CD14-positive monocyte (primary cell): ENCODE measurements at regions not wholly inside any gene's neighbourhood (a gene's known extent, or its start where the extent isn't known, plus 50 kb on each side); places are given as distances from the start of the nearest gene placed in this dataset.

ENCODE experiments used
- DNase-seq, 3 donors: peaks; one replicate each; pipeline ENCODE4 v3.0.0-alpha.2; 2011 to 2022
- H2AFZ ChIP-seq: 2 replicates; pipeline ENCODE4 v1.6.0; 2012; ENCODE audit warnings: mild to moderate bottlenecking, low read depth, low read length, inconsistent platforms; ENCODE audit not compliant: insufficient read depth, poor library complexity, severe bottlenecking
- H3K27ac ChIP-seq, 2 donors: 1 replicate in 1 of 2; 2 replicates in 1 of 2; pipeline ENCODE4 v1.5.1; 2012 to 2013; ENCODE audit warnings: low read length in 2 of 2, control low read depth in 1 of 2, inconsistent platforms in 1 of 2, low read depth in 1 of 2, mild to moderate bottlenecking in 1 of 2
- H3K27me3 ChIP-seq, 2 donors: one replicate each; pipeline versions ENCODE4 v1.6.0 to v1.6.1; 2011 to 2013; ENCODE audit warnings: low read length in 2 of 2; ENCODE audit not compliant: control insufficient read depth in 2 of 2, insufficient read depth in 2 of 2
- H3K36me3 ChIP-seq, 2 donors: replicated peaks in 1 of 2; 1 replicate in 1 of 2; 2 replicates in 1 of 2; pipeline versions ENCODE4 v1.5.1 to v1.6.1; 2012 to 2013; ENCODE audit warnings: low read length in 2 of 2, control low read depth in 1 of 2, inconsistent platforms in 1 of 2, mild to moderate bottlenecking in 1 of 2; ENCODE audit not compliant: insufficient read depth in 2 of 2, control insufficient read depth in 1 of 2
- H3K4me1 ChIP-seq, 2 donors: 1 replicate in 1 of 2; 2 replicates in 1 of 2; pipeline versions ENCODE4 v1.5.1 to v1.6.1; 2012 to 2013; ENCODE audit warnings: low read length in 2 of 2, control low read depth in 1 of 2, inconsistent platforms in 1 of 2, mild to moderate bottlenecking in 1 of 2, moderate library complexity in 1 of 2; ENCODE audit not compliant: insufficient read depth in 2 of 2, control insufficient read depth in 1 of 2
- H3K4me2 ChIP-seq: replicated peaks from 2 replicates; pipeline ENCODE3; 2012; ENCODE audit warnings: low read length, moderate library complexity, mild to moderate bottlenecking; ENCODE audit not compliant: poor library complexity, severe bottlenecking; ENCODE audit errors: extremely low read depth
- H3K4me3 ChIP-seq, 3 experiments: fragments of 200-600 bp in 1 of 3; sonication (generic) in 1 of 3; replicated peaks in 1 of 3; 1 replicate in 2 of 3; 2 replicates in 1 of 3; pipeline ENCODE4 v1.5.1; 2011 to 2013; ENCODE audit warnings: low read length in 3 of 3, mild to moderate bottlenecking in 3 of 3, control low read depth in 2 of 3, low read depth in 2 of 3, inconsistent platforms in 1 of 3, moderate library complexity in 1 of 3
- H3K79me2 ChIP-seq: 2 replicates; pipeline ENCODE4 v1.6.0; 2012; ENCODE audit warnings: mild to moderate bottlenecking, control low read depth, inconsistent platforms, low read length, moderate library complexity; ENCODE audit not compliant: insufficient read depth
- H3K9ac ChIP-seq: 2 replicates; pipeline ENCODE4 v1.6.0; 2017; ENCODE audit warnings: low read length, mild to moderate bottlenecking; ENCODE audit not compliant: insufficient read depth, poor library complexity, severe bottlenecking
- H3K9me3 ChIP-seq, 2 donors: replicated peaks in 1 of 2; 1 replicate in 1 of 2; 2 replicates in 1 of 2; pipeline versions ENCODE4 v1.5.1 to v1.6.1; 2012 to 2013; ENCODE audit warnings: low read length in 2 of 2, control low read depth in 1 of 2; ENCODE audit not compliant: control insufficient read depth in 1 of 2, insufficient read depth in 1 of 2
- H4K20me1 ChIP-seq: 2 replicates; pipeline ENCODE4 v1.6.0; 2012; ENCODE audit warnings: mild to moderate bottlenecking, low read length, control low read depth, moderate library complexity; ENCODE audit not compliant: insufficient read depth
- H3K27ac Mint-ChIP-seq, 7 donors: one replicate each; pipeline ENCODE4 v1.8.0; 2020; ENCODE audit warnings: mild to moderate bottlenecking in 7 of 7, mixed read lengths in 7 of 7, moderate library complexity in 6 of 7, inconsistent platforms in 2 of 7
- H3K27me3 Mint-ChIP-seq, 3 donors: one replicate each; pipeline ENCODE4 v1.8.0; 2021 to 2022; ENCODE audit warnings: low read depth in 3 of 3, mild to moderate bottlenecking in 3 of 3, mixed read lengths in 3 of 3, moderate library complexity in 3 of 3, inconsistent platforms in 1 of 3
- H3K36me3 Mint-ChIP-seq, 2 donors: one replicate each; pipeline ENCODE4 v1.8.0; 2020; ENCODE audit warnings: mixed read lengths in 2 of 2, inconsistent platforms in 1 of 2, mild to moderate bottlenecking in 1 of 2
- H3K4me1 Mint-ChIP-seq: one replicate; pipeline ENCODE4 v1.8.0; 2020; ENCODE audit warnings: mild to moderate bottlenecking, mixed read lengths
- H3K4me3 Mint-ChIP-seq, 2 donors: one replicate each; pipeline ENCODE4 v1.8.0; 2020; ENCODE audit warnings: mild to moderate bottlenecking in 2 of 2, mixed read lengths in 2 of 2, moderate library complexity in 1 of 2
- H3K9me3 Mint-ChIP-seq, 7 donors: one replicate each; pipeline ENCODE4 v1.8.0; 2020 to 2022; ENCODE audit warnings: mixed read lengths in 7 of 7, mild to moderate bottlenecking in 6 of 7, moderate library complexity in 6 of 7, inconsistent platforms in 2 of 7
- WGBS: methylation state at CpG from one replicate; pipeline ENCODE4 v1.1.5; 2013; ENCODE audit warnings: missing lambda C conversion rate; ENCODE audit not compliant: insufficient coverage; 5-methylcytosine and 5-hydroxymethylcytosine counted together
- intact Hi-C, 2 donors: fragments of 100-400 bp; cut with micrococcal nuclease; formaldehyde crosslinking; loops; one replicate each; pipeline versions ENCODE4 v1.15.0 to v1.15.1; 2023
- TF ChIP-seq, protein P1 (sequence below): fragments of 200-600 bp; IDR thresholded peaks from one replicate; pipeline ENCODE4 v1.8.0; 2022; ENCODE audit warnings: antibody characterized with exemption, mild to moderate bottlenecking

DNA sequence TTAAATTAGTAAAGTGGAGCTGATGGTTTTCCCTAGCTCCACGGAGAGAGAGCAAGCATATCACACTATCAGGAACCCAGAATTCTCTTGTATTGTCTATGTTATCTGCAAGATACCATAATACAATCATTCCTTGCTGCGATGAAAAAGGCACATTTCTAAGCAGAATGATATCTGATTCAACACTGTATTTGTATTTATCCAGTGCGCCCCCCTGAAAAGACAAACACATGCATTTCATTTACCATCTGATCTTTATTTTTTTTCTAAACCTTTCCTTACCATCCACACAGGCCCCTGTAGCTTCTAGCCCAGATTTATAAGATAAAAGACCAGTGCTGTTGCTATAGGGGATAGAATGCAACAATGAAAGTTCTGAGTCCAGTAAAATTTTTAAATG is 420.6 kb downstream of the TDRD15 start:
- H3K9me3 Mint-ChIP-seq = peaks cover 0 to 13% (median 2%) of the 10 kb centered on the region in 7 donors

DNA sequence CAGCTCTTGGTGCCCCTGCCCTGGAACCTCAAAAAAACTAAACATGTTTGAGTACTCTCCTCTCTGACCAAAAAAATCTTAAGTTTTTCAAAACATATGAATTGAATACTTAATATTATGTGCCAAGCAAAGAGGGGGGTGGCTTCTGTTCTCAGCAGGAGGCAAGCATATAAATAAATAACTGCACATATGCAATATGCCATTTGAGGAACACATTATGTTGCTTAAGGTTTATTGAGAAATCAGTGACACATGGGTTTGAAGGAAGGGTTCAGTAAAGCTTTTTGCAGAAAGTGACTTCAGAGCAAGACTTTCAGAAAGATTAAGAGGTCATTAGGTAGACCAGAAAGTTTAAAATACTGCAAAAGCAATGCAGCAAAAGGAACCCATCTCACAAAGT is 429.2 kb downstream of the TDRD15 start:
- no peaks in the 10 kb centered on the region for H3K36me3 Mint-ChIP-seq
- Histone ChIP-seq H3K27me3 (no peaks in the 10 kb centered on the region), H3K36me3 (no peaks in the 10 kb centered on the region), H4K20me1 (no peaks in the 10 kb centered on the region), H3K27ac (no peak overlapping the region), H3K4me1 (no peaks in the 10 kb centered on the region), H3K79me2 (no peaks in the 10 kb centered on the region), H3K9me3 (peaks cover 6 to 15% of the 10 kb centered on the region in 2 donors), H3K4me2 (no peak overlapping the region), H3K9ac (no peak overlapping the region), H2AFZ (no peak overlapping the region), H3K4me3 (no peak overlapping the region)
- intact Hi-C loops = no loop called here
- no peaks in the 10 kb centered on the region for H3K4me1 Mint-ChIP-seq
- H3K27ac Mint-ChIP-seq = no peak overlapping the region
- H3K27me3 Mint-ChIP-seq = no peaks in the 10 kb centered on the region
- DNase-seq = no peak
- TF ChIP-seq, protein P1, sequence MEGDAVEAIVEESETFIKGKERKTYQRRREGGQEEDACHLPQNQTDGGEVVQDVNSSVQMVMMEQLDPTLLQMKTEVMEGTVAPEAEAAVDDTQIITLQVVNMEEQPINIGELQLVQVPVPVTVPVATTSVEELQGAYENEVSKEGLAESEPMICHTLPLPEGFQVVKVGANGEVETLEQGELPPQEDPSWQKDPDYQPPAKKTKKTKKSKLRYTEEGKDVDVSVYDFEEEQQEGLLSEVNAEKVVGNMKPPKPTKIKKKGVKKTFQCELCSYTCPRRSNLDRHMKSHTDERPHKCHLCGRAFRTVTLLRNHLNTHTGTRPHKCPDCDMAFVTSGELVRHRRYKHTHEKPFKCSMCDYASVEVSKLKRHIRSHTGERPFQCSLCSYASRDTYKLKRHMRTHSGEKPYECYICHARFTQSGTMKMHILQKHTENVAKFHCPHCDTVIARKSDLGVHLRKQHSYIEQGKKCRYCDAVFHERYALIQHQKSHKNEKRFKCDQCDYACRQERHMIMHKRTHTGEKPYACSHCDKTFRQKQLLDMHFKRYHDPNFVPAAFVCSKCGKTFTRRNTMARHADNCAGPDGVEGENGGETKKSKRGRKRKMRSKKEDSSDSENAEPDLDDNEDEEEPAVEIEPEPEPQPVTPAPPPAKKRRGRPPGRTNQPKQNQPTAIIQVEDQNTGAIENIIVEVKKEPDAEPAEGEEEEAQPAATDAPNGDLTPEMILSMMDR = no peak
- H3K9me3 Mint-ChIP-seq = peaks cover 1 to 16% (median 9%) of the 10 kb centered on the region in 7 donors
- no peak overlapping the region for H3K4me3 Mint-ChIP-seq

More for the DNA sequence above, 420.6 kb downstream of the TDRD15 start:
- H3K4me1 Mint-ChIP-seq = no peaks in the 10 kb centered on the region
- no peaks in the 10 kb centered on the region for H3K4me1 ChIP-seq
- H3K9me3 ChIP-seq = peaks cover 4 to 7% of the 10 kb centered on the region in 2 donors
- H3K27me3 Mint-ChIP-seq = peaks cover 0 to 2% (median 0%) of the 10 kb centered on the region in 3 donors
- H3K27me3 ChIP-seq = no peaks in the 10 kb centered on the region
- no peaks in the 10 kb centered on the region for H3K36me3 Mint-ChIP-seq
- DNase-seq = no peak
- WGBS = 100% methylated on average over 2 of the region's 3 CpGs
- no peaks in the 10 kb centered on the region for H3K79me2 ChIP-seq
- H3K4me3 Mint-ChIP-seq = no peak overlapping the region
- H3K4me2 ChIP-seq = no peak overlapping the region
- no peak overlapping the region for H2AFZ ChIP-seq
- intact Hi-C loops = no loop called here
- TF ChIP-seq, protein P1 = no peak
- no peaks in the 10 kb centered on the region for H4K20me1 ChIP-seq
- H3K27ac ChIP-seq = no peak overlapping the region
- no peak overlapping the region for H3K27ac Mint-ChIP-seq
- H3K9ac ChIP-seq = no peak overlapping the region
- H3K4me3 ChIP-seq = no peak overlapping the region
- H3K36me3 ChIP-seq = no peaks in the 10 kb centered on the region
